HEK293T (cell line): ENCODE measurements at regions not wholly inside any gene's neighbourhood (a gene's known extent, or its start where the extent isn't known, plus 50 kb on each side); places are given as distances from the start of the nearest gene placed in this dataset.

ENCODE experiments used
- ARNT ChIP-seq: fragments of 450-650 bp; IDR thresholded peaks from 2 replicates; pipeline ENCODE4 v1.6.1; 2017; ENCODE audit warnings: mild to moderate bottlenecking
- ELF4 ChIP-seq: fragments of 450-650 bp; IDR thresholded peaks from 2 replicates; pipeline ENCODE4 v1.6.1; 2017; ENCODE audit warnings: antibody characterized with exemption
- FOXA1 ChIP-seq: fragments of 450-650 bp; IDR thresholded peaks from 2 replicates; pipeline ENCODE4 v1.6.1; 2016; ENCODE audit warnings: mild to moderate bottlenecking
- HDGF ChIP-seq: fragments of 450-650 bp; IDR thresholded peaks from 2 replicates; pipeline ENCODE4 v1.6.1; 2017; ENCODE audit warnings: antibody characterized with exemption, borderline replicate concordance
- L3MBTL2 ChIP-seq: fragments of 450-650 bp; conservative IDR thresholded peaks from 2 replicates; pipeline ENCODE4 v1.6.1; 2016; ENCODE audit warnings: mild to moderate bottlenecking
- NFRKB ChIP-seq: fragments of 450-650 bp; IDR thresholded peaks from 2 replicates; pipeline ENCODE4 v1.6.1; 2016; ENCODE audit warnings: mild to moderate bottlenecking, moderate library complexity
- SP1 ChIP-seq: fragments of 450-650 bp; IDR thresholded peaks from 2 replicates; pipeline ENCODE4 v1.6.1; 2017
- SUZ12 ChIP-seq: fragments of 450-650 bp; IDR thresholded peaks from 2 replicates; pipeline ENCODE4 v1.6.1; 2016; ENCODE audit warnings: mild to moderate bottlenecking
- TARDBP ChIP-seq: fragments of 450-650 bp; IDR thresholded peaks from 2 replicates; pipeline ENCODE4 v1.6.1; 2016
- ZNF384 ChIP-seq: fragments of 450-650 bp; IDR thresholded peaks from 2 replicates; pipeline ENCODE4 v1.6.1; 2016
- TF ChIP-seq, protein P1 (sequence below): fragments of 450-650 bp; IDR thresholded peaks from 2 replicates; pipeline ENCODE4 v1.6.1; 2016

GRCh38 chr5:113804264-113804663 is 290.8 kb downstream of the YTHDC2 start:
- TF ChIP-seq FOXA1 (no peak), SP1 (no peak), L3MBTL2 (no peak), HDGF (no peak), ZNF384 (no peak), TARDBP (no peak), ARNT (no peak), SUZ12 (no peak), NFRKB (no peak), ELF4 (no peak)
- TF ChIP-seq, protein P1, sequence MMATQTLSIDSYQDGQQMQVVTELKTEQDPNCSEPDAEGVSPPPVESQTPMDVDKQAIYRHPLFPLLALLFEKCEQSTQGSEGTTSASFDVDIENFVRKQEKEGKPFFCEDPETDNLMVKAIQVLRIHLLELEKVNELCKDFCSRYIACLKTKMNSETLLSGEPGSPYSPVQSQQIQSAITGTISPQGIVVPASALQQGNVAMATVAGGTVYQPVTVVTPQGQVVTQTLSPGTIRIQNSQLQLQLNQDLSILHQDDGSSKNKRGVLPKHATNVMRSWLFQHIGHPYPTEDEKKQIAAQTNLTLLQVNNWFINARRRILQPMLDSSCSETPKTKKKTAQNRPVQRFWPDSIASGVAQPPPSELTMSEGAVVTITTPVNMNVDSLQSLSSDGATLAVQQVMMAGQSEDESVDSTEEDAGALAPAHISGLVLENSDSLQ = no peak
